MM.1S (cell line): ENCODE measurements at regions not wholly inside any gene's neighbourhood (a gene's known extent, or its start where the extent isn't known, plus 50 kb on each side); places are given as distances from the start of the nearest gene placed in this dataset.

ENCODE experiments used
- CTCF ChIP-seq: fragments of 300-600 bp; sonication (generic); IDR thresholded peaks from 2 replicates; pipeline ENCODE4 v1.5.1; 2016; ENCODE audit warnings: antibody characterized with exemption, low read length, mixed read lengths
- EZH2 ChIP-seq: fragments of 300-600 bp; sonication (generic); optimal IDR thresholded peaks from 2 replicates; pipeline ENCODE3; 2017; ENCODE audit warnings: low read depth, mild to moderate bottlenecking, antibody characterized with exemption, low read length, mixed read lengths

- TF ChIP-seq EZH2 (no peak), CTCF (no peak)
Measured at GRCh38 chr15:70382762-70383458, 285.2 kb upstream of the TLE3 start.
